ENCODE measurements at regions not wholly inside any gene's neighbourhood (a gene's known extent, or its start where the extent isn't known, plus 50 kb on each side); places are given as distances from the start of the nearest gene placed in this dataset.
"Not testable (repeated sequence)": the region's sequence is repeated elsewhere in the genome, so short reads cannot be mapped to it uniquely, and the experiment has no call there.

- DNase-seq = no peak
Observed at GRCh38 chr9:89949111-89949510, 344.3 kb downstream of the GADD45G start.

- no peak for DNase-seq
Observed at GRCh38 chr9:89951675-89952074, 346.9 kb downstream of the GADD45G start.

GRCh38 chr9:89952401-89952800 lies 347.6 kb downstream of the GADD45G start:
- DNase-seq = no peak

DNA sequence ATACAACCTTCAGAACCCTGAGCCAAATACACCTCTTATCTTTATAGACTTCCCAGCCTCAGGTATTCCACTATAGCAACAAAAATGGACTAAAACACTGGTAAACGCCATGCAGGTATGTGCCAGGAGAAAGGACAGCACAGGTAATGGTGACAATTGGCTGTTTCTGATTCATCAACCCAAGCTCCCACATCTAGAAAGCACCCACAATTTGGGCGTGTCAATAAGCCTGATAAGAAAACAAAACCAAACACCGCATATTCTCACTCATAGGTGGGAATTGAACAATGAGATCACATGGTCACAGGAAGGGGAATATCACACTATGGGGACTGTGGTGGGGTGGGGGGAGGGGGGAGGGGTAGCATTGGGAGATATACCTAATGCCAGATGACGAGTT lies 348.5 kb downstream of the GADD45G start:
- DNase-seq = not testable (repeated sequence)

- peak; percentile 35 for DNase-seq
Observed at GRCh38 chr9:89953824-89954615, 349.2 kb downstream of the GADD45G start.

DNA sequence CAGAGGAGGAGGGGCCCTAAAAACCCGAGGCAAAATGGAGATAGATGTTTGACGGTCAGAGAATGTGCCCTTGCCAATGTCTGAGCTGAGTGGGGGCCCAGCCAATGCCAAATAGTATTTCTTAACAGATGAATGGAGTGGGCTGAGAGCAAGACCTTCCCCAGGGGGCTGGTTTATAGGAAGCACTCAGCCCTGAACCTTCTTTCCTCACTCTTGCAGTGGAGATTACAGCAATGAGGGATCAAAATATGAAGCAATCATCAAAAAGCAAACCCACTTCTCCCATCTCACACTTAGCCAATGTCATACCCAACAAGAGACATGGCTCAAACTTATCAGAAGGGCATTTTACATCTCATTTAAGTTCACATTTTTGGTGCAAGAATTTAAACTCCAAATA lies 350.3 kb downstream of the GADD45G start:
- DNase-seq = no peak

GRCh38 chr9:89955626-89956025 lies 350.8 kb downstream of the GADD45G start:
- DNase-seq = no peak

DNA sequence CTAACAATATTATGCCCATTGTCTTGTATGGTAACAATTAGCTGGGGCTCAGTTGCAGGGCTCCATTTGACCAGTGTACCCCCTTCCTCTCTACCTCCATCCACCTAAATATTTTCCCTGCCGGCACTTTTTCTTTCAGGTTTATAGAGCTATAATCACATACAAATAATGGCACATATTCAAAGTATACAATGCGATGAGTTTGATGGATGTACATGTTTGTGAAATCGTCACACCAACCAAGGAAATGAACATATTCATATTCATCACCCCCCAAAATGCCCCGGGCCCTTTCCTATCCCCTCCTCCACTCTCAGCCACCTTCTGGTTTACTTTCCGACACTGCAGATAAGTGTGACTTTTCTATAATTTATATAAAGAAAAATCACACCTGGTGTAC lies 351.5 kb downstream of the GADD45G start:
- DNase-seq = no peak

GRCh38 chr9:89956907-89957306 lies 352.1 kb downstream of the GADD45G start:
- no peak for DNase-seq

DNA sequence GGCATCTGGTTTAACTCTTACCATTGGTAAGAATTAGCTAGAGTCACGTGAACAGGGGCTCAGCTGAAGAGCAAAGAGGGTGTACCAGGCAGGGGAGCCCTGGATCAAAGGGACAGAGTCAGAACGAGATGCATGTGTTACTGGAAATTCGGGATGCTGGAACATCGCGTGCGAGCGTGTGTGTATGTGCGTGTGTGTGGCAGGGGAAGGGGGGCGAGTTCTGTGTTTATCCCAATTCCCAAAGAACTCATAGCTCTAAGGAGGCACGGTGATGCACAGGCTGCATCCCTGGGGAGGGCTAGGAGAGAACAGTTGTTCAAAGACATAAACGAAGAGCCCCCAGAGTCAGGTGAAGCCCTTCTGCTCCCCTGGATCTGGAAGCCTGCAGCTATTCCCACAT lies 353.3 kb downstream of the GADD45G start:
- DNase-seq = no peak

GRCh38 chr9:89961616-89962341 lies 357.0 kb downstream of the GADD45G start:
- DNase-seq = no peak

DNA sequence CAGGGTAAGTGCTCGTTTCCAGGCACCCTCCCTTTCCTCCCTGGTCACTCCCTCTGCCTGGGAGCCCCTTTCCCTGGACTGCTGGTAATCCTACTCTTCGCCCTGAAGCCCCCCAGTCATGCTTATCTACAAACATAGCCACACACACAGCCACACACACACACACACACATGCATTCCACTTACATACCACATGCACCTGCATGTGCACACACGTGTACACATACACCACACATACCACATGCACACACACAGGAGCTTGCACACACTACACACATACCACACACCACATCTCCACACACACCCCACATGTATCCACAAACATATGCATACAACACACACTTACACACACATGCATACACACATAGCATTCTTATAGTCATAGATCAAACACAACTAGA lies 358.5 kb downstream of the GADD45G start:
- no peak for DNase-seq

DNA sequence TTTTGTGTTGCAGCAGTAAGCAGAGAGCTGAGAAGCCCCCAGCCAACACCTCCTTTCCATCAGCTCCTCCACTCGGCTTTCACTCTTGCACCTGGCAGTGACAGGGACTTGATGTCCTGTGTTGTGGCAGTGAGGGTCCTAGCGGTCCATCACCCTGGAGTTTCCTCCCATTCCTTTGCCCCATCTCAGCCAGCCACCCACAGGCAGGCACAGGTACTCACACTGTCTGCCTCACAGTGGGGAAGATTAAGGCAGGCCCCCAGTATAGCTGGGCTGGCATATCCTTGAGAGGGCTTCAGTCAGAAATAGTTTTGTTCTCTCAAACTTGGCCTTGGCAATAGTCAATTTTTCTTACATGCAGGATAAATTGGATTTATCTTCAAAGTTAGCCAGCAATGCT lies 362.7 kb downstream of the GADD45G start:
- no peak for DNase-seq

DNA sequence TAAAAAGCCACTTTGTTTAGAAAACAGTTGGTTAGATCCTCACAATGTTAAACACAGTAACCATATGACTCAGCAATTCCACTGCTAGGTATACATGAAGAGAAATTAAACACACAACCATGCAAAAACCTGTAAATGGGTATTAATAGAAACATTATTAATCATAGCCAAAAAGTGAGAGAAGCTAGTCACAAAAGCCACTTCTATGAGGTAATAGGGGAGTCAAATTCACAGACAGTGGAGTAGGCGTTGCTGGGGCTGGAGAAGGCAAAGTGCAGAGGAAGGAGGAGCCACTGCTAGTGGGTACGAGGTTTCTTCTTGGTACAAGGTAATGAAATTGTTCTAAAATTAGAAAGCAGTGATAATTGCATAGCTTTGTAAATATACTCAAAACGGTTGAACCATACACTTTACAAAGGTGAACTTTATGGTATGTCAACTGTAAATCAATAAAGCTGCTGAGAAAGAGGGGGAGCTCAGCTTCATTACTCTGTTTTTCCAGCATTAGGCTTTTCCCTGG lies 364.4 kb downstream of the GADD45G start:
- no peak for DNase-seq

DNA sequence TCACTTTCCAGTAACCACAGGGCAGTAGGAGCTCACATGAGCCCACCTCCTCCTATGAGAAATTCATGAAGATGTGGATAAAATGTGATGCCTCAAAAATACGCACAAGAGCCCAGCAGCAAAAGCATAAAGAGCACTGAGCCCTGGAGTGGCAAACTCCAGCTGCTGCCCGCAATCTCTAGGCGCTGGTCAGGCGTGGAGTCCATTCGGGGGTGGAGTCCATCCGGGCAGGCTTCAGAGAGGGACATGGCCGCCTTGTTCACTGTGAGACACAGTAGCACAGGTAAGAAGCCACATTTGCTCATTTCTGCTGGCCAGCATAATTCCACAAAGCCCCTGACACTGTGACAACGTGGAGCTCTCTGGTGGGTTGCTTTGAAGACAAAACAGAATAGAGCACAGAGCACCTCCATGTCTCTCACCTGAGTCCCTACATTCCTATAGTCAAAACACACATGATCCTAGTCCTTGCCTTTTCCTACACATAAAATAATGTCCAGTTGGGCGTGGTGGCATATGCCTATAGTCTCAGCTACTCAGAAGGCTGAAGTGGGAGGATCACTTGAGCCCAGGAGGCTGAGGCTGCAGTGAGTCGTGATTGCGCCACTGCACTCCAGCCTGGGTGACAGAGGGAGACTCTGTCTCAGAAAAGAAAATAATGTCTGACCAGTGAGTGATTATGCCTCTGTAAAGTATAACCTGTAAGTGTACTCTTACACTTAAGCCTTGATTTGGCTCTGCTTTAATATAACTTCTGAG lies 365.2 kb downstream of the GADD45G start:
- DNase-seq = peak; percentile 34

DNA sequence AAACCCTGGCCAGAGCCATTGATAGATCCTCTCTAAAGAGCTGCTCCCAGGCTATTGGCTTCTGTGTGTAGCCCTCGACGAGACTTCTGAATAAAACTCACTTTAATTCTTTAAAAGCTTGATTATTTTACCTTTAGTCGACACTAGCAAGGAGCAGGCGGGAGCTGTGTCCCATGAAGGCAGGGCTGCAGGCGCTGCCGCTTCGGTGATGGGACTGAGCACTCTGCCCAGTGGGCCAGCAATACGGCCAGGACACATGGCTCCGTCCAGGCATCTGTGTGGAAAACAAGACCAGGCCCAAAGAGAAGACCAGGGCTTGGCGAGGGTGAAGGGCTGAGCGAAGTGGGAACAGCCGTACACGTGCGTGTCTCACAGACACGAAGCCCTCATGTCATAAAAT lies 365.9 kb downstream of the GADD45G start:
- no peak for DNase-seq

DNA sequence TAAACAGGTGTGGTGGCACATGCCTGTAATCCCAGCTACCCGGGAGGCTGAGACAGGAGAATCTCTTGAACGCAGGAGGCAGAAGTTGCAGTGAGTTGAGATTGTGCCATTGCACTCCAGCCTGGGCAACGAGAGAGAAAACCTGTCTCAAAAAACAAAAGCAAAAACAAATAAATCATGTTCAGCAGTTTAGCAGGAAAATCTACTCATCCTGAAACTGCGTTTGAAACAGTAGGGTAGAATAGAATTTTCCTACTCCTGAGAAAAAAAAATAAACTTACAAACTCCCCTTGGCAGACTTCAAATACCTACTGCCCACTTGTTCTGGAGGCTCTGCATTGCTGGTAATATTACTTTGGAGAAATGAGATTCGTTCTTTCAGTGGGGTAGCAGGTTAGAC lies 367.7 kb downstream of the GADD45G start:
- no peak for DNase-seq

- no peak for DNase-seq
Observed at GRCh38 chr9:89974582-89974981, 369.8 kb downstream of the GADD45G start.

DNA sequence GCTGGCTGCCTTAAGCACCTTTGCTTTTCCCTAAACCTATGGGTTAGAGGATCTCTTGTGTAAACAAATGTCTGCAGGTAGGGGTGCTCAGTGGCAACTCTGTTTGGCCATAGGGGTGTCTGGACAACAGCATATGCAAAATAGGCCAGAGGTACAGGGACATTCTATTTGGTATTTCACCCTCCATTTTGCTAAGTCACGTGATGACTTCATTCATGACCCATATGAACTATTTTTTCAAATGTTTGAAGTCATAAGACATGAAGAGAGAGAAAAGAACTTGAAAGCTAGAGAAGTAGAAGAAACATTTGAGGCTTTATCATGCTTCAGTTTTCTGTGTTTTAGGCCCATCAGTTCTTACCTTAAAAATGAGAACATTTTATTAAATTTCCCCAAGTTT lies 370.2 kb downstream of the GADD45G start:
- DNase-seq = no peak

DNA sequence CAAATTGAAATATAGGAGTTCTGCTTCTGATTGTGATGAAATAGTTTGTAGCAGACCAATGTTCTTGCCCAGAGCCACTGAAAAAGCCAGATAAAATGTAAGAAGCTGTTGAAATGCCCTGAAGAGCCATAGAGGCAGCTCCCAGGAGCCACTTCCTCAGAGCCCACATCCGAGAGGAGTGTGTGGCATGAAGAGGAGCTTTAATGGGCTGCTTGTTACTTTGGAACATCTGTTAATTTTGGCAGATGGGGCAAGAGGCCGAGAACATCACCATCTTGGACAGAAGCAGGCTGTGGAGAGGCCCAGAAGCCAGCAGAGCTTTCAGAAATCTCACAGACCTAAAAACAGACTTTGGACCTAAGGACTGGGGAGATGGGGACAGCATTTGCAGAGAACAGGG lies 370.8 kb downstream of the GADD45G start:
- no peak for DNase-seq

DNA sequence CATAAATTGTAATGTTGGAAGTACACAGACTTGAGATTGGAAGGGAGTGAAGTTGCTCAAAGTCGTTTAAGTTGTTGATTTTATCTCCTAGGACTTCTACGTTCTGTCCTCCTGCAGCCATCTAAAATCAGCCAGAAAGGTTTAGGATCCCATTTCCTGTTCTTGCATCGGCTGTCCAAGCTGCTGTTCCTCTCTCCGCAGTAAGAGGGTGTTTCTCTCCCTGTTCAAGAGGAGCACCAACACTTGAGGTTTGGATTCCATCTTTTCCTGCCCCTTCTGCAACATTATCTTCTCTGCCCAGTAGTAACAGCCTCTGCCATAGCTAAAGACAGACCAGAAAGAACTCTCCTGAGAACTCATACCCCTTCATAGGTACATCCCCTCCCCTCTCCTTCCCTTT lies 373.4 kb downstream of the GADD45G start:
- no peak for DNase-seq

DNA sequence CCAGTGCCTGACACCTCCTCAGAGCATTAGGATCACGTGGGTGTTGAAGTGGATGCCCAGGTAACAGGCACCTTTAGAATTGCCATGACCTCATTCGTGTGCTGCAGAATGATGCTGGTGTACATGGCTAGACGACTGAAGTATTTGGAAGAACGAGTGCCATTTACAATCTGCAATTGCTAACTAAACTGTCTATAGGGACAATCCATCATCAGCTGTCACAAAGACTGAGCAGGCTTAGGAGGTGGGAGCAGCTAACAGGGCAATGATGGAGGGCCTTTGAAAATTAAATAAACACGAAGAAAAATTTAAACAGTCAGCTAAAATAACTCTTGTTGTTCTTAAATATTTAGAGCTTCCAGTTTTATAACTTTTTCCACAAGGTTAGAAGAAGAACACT lies 375.8 kb downstream of the GADD45G start:
- DNase-seq = no peak

- no peak for DNase-seq
Observed at GRCh38 chr9:89982016-89982415, 377.2 kb downstream of the GADD45G start.

GRCh38 chr9:89983411-89983810 lies 378.6 kb downstream of the GADD45G start:
- DNase-seq = no peak
